Ovary (tissue), 7 donors: ENCODE measurements at regions not wholly inside any gene's neighbourhood (a gene's known extent, or its start where the extent isn't known, plus 50 kb on each side); places are given as distances from the start of the nearest gene placed in this dataset.

ENCODE experiments used
- DNase-seq, 5 donors: peaks; one replicate each; pipeline ENCODE4 v3.0.0-alpha.2; 2019 to 2020
- H3K27ac ChIP-seq, 2 donors: fragments of 200-600 bp; one replicate each; pipeline versions ENCODE4 v1.5.1 to v1.8.0; 2019 to 2022
- H3K27me3 ChIP-seq: fragments of 200-600 bp; one replicate; pipeline ENCODE4 v1.8.0; 2022
- H3K36me3 ChIP-seq: fragments of 200-600 bp; sonication (generic); one replicate; pipeline ENCODE4 v1.5.1; 2019
- H3K4me1 ChIP-seq: one replicate; pipeline ENCODE4 v1.8.1; 2013; ENCODE audit warnings: mild to moderate bottlenecking, moderate library complexity; ENCODE audit not compliant: insufficient read depth
- H3K4me3 ChIP-seq: fragments of 200-600 bp; sonication (generic); one replicate; pipeline ENCODE4 v1.5.1; 2017
- H3K9me3 ChIP-seq, 2 donors: fragments of 200-600 bp in 1 of 2; sonication (generic) in 1 of 2; one replicate each; pipeline versions ENCODE4 v1.5.1 to v1.8.1; 2013 to 2019; ENCODE audit warnings: mild to moderate bottlenecking in 1 of 2, moderate library complexity in 1 of 2
- CTCF ChIP-seq, 3 donors: fragments of 450-650 bp in 2 of 3; fragments of 200-600 bp in 1 of 3; IDR thresholded peaks; one replicate each; pipeline versions ENCODE4 v1.5.1 to v1.8.0; 2016 to 2022; ENCODE audit warnings: antibody characterized with exemption in 3 of 3, mild to moderate bottlenecking in 1 of 3
- EP300 ChIP-seq: sonication (generic); formaldehyde crosslinking; IDR thresholded peaks from one replicate; pipeline ENCODE4 v1.6.1; 2017; ENCODE audit warnings: antibody characterized with exemption
- POLR2A ChIP-seq: fragments of 450-650 bp; IDR thresholded peaks from one replicate; pipeline ENCODE4 v1.6.1; 2017; ENCODE audit warnings: antibody characterized with exemption, mild to moderate bottlenecking, moderate library complexity
- WGBS, 3 donors: extraction: QIAGEN DNeasy Blood & Tissue Kit in 1 of 3; methylation state at CpG; one replicate each; pipeline versions ENCODE4 v1.1.5 to v1.1.7; 2013 to 2017; 5-methylcytosine and 5-hydroxymethylcytosine counted together
- intact Hi-C, 4 donors: fragments of 100-400 bp; cut with DNase I; formaldehyde crosslinking; loops; one replicate each; pipeline versions ENCODE4 v1.11.0 to v1.15.1; 2022 to 2023
- donor health status: DM: no; HTN: no; CAD: no; lungs with moderate emphysema.
- donor health status: DM: no; HTN: no; CAD: no.
- donor health status: Bipolar disorder and iron deficiency.
- donor health status: DM: no; HTN: no; CAD: no.
- donor health status: DM: yes; HTN: yes; CAD: no.

GRCh38 chr4:25981749-25982148 is 67.7 kb downstream of the SMIM20 start:
- H3K36me3 ChIP-seq = no peaks in the 10 kb centered on the region
- no peaks in the 10 kb centered on the region for H3K27me3 ChIP-seq
- H3K4me3 ChIP-seq = no peak overlapping the region
- H3K9me3 ChIP-seq = no peaks in the 10 kb centered on the region
- no peak overlapping the region for H3K27ac ChIP-seq
- intact Hi-C loops = no loop called here
- DNase-seq = no peak
- 85 to 95% (median 86%) methylated on average over 3 of the region's 3 CpGs for WGBS, 3 donors
- no peaks in the 10 kb centered on the region for H3K4me1 ChIP-seq
- TF ChIP-seq EP300 = no peak
- no peak for TF ChIP-seq CTCF (IDR thresholded peaks at IDR 0.05)
- no peak for TF ChIP-seq POLR2A

- Histone ChIP-seq H3K4me1 (no peaks in the 10 kb centered on the region), H3K9me3 (no peaks in the 10 kb centered on the region), H3K27me3 (no peaks in the 10 kb centered on the region), H3K36me3 (no peaks in the 10 kb centered on the region), H3K4me3 (no peak overlapping the region), H3K27ac (no peak overlapping the region)
- TF ChIP-seq EP300 (no peak), CTCF (IDR thresholded peaks at IDR 0.05) (no peak), POLR2A (no peak)
- 55 to 70% (median 55%) methylated on average over 7 of the region's 7 CpGs for WGBS, 3 donors
- intact Hi-C loops = no loop called here
- DNase-seq = no peak
Observed at GRCh38 chr4:25982962-25983361, 68.9 kb downstream of the SMIM20 start.

- no peak for DNase-seq
- Histone ChIP-seq H3K9me3 (no peaks in the 10 kb centered on the region), H3K36me3 (no peaks in the 10 kb centered on the region), H3K4me3 (no peak overlapping the region), H3K4me1 (peaks cover 1% of the 10 kb centered on the region), H3K27ac (no peak overlapping the region), H3K27me3 (no peaks in the 10 kb centered on the region)
- WGBS, 3 donors = 85 to 92% (median 86%) methylated on average over 6 of the region's 6 CpGs
- TF ChIP-seq POLR2A (no peak), EP300 (no peak), CTCF (IDR thresholded peaks at IDR 0.05) (no peak)
- intact Hi-C loops = no loop called here
Observed at GRCh38 chr4:25984266-25984665, 70.2 kb downstream of the SMIM20 start.

- no peaks in the 10 kb centered on the region for H3K9me3 ChIP-seq
- H3K27me3 ChIP-seq = no peaks in the 10 kb centered on the region
- H3K36me3 ChIP-seq = no peaks in the 10 kb centered on the region
- H3K4me1 ChIP-seq = peaks cover 1% of the 10 kb centered on the region
- TF ChIP-seq POLR2A (no peak), CTCF (IDR thresholded peaks at IDR 0.05) (no peak), EP300 (no peak)
- no peak overlapping the region for H3K27ac ChIP-seq
- no peak overlapping the region for H3K4me3 ChIP-seq
- 71 to 81% (median 77%) methylated on average over 5 of the region's 5 CpGs for WGBS, 3 donors
- no peak for DNase-seq
- intact Hi-C loops = no loop called here
Observed at GRCh38 chr4:25984796-25985195, 70.8 kb downstream of the SMIM20 start.

GRCh38 chr4:25986807-25987206 is 72.8 kb downstream of the SMIM20 start:
- intact Hi-C loops = no loop called here
- Histone ChIP-seq H3K9me3 (no peaks in the 10 kb centered on the region), H3K36me3 (no peaks in the 10 kb centered on the region), H3K27me3 (no peaks in the 10 kb centered on the region), H3K4me1 (peaks cover 1% of the 10 kb centered on the region), H3K27ac (no peak overlapping the region), H3K4me3 (no peak overlapping the region)
- TF ChIP-seq EP300 (no peak), POLR2A (no peak), CTCF (IDR thresholded peaks at IDR 0.05) (no peak)
- WGBS, 3 donors = 94 to 97% (median 95%) methylated on average over 7 of the region's 7 CpGs
- DNase-seq = no peak
